AG08396 (cell line): ENCODE measurements at regions not wholly inside any gene's neighbourhood (a gene's known extent, or its start where the extent isn't known, plus 50 kb on each side); places are given as distances from the start of the nearest gene placed in this dataset.
A peak's percentile ranks its signal among the peaks of the same experiment; 100 is the strongest.

Source experiments
- DNase-seq: peaks from one replicate; pipeline ENCODE4 v3.0.0; 2012; ENCODE audit warnings: low spot score, mixed read lengths

DNA sequence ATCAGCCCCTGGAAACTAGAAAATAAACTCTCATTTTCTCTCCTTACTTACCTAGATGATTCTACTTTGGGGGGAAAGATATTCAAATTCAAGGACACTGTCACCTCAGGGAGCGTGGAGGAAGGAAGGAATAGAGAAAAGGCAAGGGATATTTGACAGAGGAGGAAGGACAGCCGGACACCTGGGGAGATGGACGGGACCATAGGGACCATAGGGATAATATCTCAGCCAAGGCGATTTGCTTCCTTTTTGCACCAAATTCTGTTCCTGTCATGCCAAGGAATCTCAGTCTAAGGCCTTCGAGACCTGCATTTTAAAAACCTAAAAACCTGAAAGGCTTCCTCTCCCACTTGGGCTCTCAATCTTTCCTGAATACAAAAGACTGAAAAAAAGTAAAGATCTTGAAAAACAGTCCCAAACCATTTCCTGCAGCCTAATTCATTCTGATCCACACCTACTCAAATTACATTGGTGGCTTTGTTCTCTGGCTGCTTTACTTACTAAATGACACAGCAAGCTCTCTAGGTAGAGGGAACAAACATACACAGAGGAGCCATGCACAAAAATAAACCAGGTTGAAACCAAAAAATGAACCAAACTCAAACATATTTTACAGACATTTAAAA lies 73.9 kb upstream of the SLC24A5 start:
- no peak for DNase-seq

GRCh38 chr15:48049736-48050135 lies 71.1 kb upstream of the SLC24A5 start:
- no peak for DNase-seq

GRCh38 chr15:48052946-48053345 lies 67.8 kb upstream of the SLC24A5 start:
- DNase-seq, result no peak

- DNase-seq, result no peak
Observed at GRCh38 chr15:48058371-48058770, 62.4 kb upstream of the SLC24A5 start.

DNA sequence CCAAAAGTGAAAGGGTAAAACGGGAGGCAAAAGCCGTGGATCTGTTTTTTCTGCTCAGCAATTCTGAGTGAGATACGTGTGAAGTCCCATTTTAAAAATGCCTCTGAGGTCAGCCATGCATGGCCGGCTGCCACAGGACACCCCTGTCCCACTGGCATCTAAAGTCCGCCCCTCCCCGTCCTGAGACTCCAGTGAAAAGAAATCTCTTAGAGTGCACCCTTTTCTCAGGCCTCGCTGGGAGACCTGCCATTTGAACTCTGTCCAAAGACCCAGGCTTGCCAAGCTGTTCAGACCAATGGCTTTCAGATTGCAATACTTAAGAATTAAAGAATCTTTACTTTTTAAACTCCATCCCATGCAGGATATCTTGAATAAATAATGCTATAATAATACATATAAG lies 61.0 kb upstream of the SLC24A5 start:
- peak; percentile 14 for DNase-seq

DNA sequence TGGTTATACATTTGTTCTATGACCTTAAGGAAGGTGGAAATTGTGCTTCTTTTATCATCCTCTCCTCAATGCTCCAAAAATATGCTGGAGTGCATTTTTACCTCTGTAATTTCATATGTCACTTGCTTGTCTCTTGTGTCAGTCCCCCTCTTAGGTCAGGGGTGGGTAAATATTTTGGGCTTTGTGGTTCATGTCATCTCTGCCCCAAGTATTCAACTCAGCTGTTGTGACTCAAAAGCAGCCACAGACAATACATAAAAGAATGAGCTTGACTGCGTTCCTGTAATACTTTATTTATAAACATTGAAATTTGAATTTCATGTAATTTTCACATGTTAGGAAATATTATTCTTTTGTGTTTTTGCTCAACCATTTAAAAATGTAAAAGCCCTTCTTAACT lies 60.4 kb upstream of the SLC24A5 start:
- no peak for DNase-seq

DNA sequence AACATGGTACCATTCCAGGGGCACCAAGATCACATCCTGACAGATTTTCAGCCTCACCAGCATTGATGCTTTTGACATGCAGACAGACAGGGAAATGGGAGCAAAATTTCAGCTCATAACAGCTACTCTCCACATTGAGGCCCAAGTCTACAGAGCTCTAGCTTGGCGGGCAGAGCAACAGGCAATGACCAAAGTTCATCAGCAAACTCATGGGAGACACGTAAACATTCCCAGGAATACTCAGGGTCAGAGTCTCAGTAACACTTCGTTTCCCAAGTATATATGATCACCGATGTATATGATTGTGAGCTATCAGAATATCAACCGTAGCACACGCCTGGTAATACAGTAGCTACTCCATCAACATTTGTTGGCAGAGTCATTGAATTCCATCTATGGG lies 59.2 kb upstream of the SLC24A5 start:
- DNase-seq, result no peak

- DNase-seq, result peak; percentile 44
Observed at GRCh38 chr15:48062148-48062872, 58.5 kb upstream of the SLC24A5 start.

DNA sequence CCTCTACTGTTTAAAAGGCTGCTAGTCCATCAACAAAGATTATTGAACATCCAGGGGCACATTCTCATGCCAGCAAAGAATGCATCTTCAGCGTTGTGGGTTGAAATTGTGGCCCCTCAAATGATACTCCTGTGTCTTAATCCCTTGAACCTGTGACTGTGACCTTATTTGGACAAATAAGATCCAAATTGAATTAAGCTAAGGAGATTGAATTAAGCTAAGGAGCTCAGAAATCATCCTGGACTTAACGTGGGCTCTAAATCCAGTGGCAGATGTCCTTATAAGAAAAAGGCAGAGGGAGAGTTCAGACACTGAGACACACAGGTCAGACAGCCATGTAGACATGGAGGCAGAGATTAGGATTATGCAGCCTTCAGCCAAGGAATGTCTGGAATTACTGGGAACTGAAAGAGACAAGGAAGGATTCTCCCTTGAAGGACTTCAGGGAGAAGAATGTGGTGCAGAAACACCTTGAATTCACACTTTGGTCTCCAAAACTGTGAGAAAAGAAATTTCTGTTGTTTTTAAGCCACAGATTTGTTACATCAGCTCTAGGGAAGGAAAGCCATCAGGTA lies 57.3 kb upstream of the SLC24A5 start:
- DNase-seq, result no peak

GRCh38 chr15:48064421-48064820 lies 56.4 kb upstream of the SLC24A5 start:
- no peak for DNase-seq

- DNase-seq, result no peak
Observed at GRCh38 chr15:48066456-48066855, 54.3 kb upstream of the SLC24A5 start.
